ENCODE measurements at regions not wholly inside any gene's neighbourhood (a gene's known extent, or its start where the extent isn't known, plus 50 kb on each side); places are given as distances from the start of the nearest gene placed in this dataset.
"Not testable (repeated sequence)": the region's sequence is repeated elsewhere in the genome, so short reads cannot be mapped to it uniquely, and the experiment has no call there.

GRCh38 chr6:126888727-126889725 is 229.4 kb upstream of the RSPO3 start:
- intact Hi-C loops (cut with DNase I) = no loop called here
- no peaks in the 10 kb centered on the region for H3K9me3 ChIP-seq
- H3K4me1 ChIP-seq = no peaks in the 10 kb centered on the region
- no peak overlapping the region for H3K4me3 ChIP-seq
- TF ChIP-seq EP300 (IDR thresholded peaks at IDR 0.05) = no peak
- TF ChIP-seq, protein P1, sequence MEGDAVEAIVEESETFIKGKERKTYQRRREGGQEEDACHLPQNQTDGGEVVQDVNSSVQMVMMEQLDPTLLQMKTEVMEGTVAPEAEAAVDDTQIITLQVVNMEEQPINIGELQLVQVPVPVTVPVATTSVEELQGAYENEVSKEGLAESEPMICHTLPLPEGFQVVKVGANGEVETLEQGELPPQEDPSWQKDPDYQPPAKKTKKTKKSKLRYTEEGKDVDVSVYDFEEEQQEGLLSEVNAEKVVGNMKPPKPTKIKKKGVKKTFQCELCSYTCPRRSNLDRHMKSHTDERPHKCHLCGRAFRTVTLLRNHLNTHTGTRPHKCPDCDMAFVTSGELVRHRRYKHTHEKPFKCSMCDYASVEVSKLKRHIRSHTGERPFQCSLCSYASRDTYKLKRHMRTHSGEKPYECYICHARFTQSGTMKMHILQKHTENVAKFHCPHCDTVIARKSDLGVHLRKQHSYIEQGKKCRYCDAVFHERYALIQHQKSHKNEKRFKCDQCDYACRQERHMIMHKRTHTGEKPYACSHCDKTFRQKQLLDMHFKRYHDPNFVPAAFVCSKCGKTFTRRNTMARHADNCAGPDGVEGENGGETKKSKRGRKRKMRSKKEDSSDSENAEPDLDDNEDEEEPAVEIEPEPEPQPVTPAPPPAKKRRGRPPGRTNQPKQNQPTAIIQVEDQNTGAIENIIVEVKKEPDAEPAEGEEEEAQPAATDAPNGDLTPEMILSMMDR (IDR thresholded peaks at IDR 0.05) = no peak
- TF ChIP-seq POLR2A (IDR thresholded peaks at IDR 0.05; ENCODE audit: low read depth) = no peak
- TF ChIP-seq POLR2AphosphoS5 (IDR thresholded peaks at IDR 0.05) = no peak
- no peak for DNase-seq (ENCODE audit: extremely low spot score)
- no peaks in the 10 kb centered on the region for H3K27me3 ChIP-seq
- 79% methylated on average over 5 of the region's 5 CpGs for WGBS
- H3K36me3 ChIP-seq = no peaks in the 10 kb centered on the region
- no peak overlapping the region for H3K27ac ChIP-seq (replicated peaks in 1 of 4)

DNA sequence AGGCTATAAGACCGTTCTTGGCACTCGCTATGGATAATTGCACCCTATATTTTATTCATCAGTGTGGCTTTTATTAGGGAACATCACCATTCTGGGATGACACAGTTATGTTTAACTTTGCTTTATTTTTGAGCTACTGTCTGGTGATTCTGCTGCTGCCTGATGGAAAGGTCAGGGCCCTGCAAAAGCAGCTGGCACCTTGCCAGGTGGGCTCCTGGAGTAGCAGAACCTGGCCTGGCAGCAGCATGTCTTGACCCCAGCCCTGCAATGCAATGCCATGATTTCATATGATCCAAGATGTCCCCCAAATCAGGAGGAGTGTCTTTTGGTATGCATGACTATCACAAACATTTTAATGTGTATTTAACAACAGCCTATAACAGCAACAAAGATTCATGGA is 228.4 kb upstream of the RSPO3 start:
- TF ChIP-seq EP300 (IDR thresholded peaks at IDR 0.05) (no peak), POLR2A (IDR thresholded peaks at IDR 0.05; ENCODE audit: low read depth) (no peak), POLR2AphosphoS5 (IDR thresholded peaks at IDR 0.05) (no peak)
- TF ChIP-seq, protein P1 (IDR thresholded peaks at IDR 0.05) = no peak
- Histone ChIP-seq H3K27me3 (no peaks in the 10 kb centered on the region), H3K4me3 (no peak overlapping the region), H3K4me1 (no peaks in the 10 kb centered on the region), H3K9me3 (no peaks in the 10 kb centered on the region), H3K36me3 (no peaks in the 10 kb centered on the region), H3K27ac (replicated peaks in 1 of 4) (no peak overlapping the region)
- intact Hi-C loops (cut with DNase I) = no loop called here
- 100% methylated on average over 2 of the region's 2 CpGs for WGBS
- no peak for DNase-seq (ENCODE audit: extremely low spot score)

- Histone ChIP-seq H3K27me3 (no peaks in the 10 kb centered on the region), H3K36me3 (no peaks in the 10 kb centered on the region), H3K9me3 (no peaks in the 10 kb centered on the region), H3K27ac (replicated peaks in 1 of 4) (no peak overlapping the region), H3K4me3 (no peak overlapping the region), H3K4me1 (no peaks in the 10 kb centered on the region)
- 84% methylated on average over 1 of the region's 1 CpG for WGBS
- no peak for TF ChIP-seq POLR2AphosphoS5 (IDR thresholded peaks at IDR 0.05)
- TF ChIP-seq, protein P1 (IDR thresholded peaks at IDR 0.05) = no peak
- no peak for TF ChIP-seq POLR2A (IDR thresholded peaks at IDR 0.05; ENCODE audit: low read depth)
- TF ChIP-seq EP300 (IDR thresholded peaks at IDR 0.05) = no peak
- DNase-seq (ENCODE audit: extremely low spot score) = no peak
- intact Hi-C loops (cut with DNase I) = no loop called here
These were observed 227.3 kb upstream of the RSPO3 start for GRCh38 chr6:126891158-126891557.

DNA sequence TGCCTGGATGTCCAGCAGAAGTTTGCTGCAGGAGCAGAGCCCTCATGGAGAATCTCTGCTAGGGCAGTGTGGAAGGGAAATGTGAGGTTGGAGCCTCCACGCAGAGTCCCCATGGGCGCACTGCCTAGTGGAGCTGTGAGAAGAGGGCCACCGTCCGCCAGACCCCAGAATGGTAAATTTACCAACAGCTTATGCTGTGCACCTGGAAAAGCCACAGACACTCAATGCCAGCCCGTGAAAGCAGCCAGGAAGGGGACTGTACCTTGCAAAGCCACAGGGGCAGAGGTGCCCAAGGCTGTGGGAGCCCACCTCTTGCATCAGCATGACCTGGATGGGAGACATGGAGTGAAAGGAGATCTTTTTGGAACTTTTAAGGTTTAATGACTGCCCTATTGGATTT is 225.6 kb upstream of the RSPO3 start:
- H3K27me3 ChIP-seq; H3K27ac ChIP-seq (replicated peaks in 1 of 4); H3K36me3 ChIP-seq; H3K4me3 ChIP-seq; intact Hi-C loops (cut with DNase I); H3K4me1 ChIP-seq; H3K9me3 ChIP-seq; DNase-seq (ENCODE audit: extremely low spot score): not testable (repeated sequence)
- 77% methylated on average over 5 of the region's 5 CpGs for WGBS

DNA sequence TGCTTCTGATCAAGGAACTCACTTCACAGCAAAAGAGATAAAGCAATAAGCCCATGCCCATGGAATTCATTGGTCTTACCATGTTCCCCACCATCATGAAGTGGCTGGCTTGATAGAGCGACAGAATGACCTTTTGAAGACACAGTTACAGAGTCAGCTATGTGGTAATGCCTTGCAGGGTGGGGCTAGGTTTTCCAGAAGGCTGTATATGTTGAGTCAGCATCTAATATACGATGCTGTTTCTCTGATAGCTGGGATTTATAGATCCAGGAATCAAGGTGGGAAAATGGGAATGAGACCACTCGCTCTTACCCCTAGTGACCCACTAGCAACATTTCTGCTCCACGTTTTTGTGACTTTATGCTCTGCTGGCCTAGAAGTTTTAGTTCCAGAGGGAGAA is 220.7 kb upstream of the RSPO3 start:
- WGBS = 81% methylated on average over 4 of the region's 4 CpGs
- DNase-seq (ENCODE audit: extremely low spot score) = no peak
- H3K4me1 ChIP-seq = no peaks in the 10 kb centered on the region
- no peaks in the 10 kb centered on the region for H3K36me3 ChIP-seq
- H3K27ac ChIP-seq (replicated peaks in 1 of 4) = no peak overlapping the region
- H3K27me3 ChIP-seq = no peaks in the 10 kb centered on the region
- H3K9me3 ChIP-seq = no peaks in the 10 kb centered on the region
- no peak overlapping the region for H3K4me3 ChIP-seq
- no peak for TF ChIP-seq POLR2AphosphoS5 (IDR thresholded peaks at IDR 0.05)
- no peak for TF ChIP-seq POLR2A (IDR thresholded peaks at IDR 0.05; ENCODE audit: low read depth)
- no peak for TF ChIP-seq EP300 (IDR thresholded peaks at IDR 0.05)
- TF ChIP-seq, protein P1 (IDR thresholded peaks at IDR 0.05) = no peak
- intact Hi-C loops (cut with DNase I) = no loop called here
